SK-N-SH (cell line): ENCODE measurements at regions not wholly inside any gene's neighbourhood (a gene's known extent, or its start where the extent isn't known, plus 50 kb on each side); places are given as distances from the start of the nearest gene placed in this dataset.

Experiments used
- EZH2phosphoT487 ChIP-seq: fragments of 200-600 bp; sonication (generic); IDR thresholded peaks from 2 replicates; pipeline ENCODE4 v1.6.1; 2017; ENCODE audit warnings: low read depth, mixed run types, mild to moderate bottlenecking, antibody characterized with exemption, moderate library complexity, borderline replicate concordance
- NRF1 ChIP-seq: IDR thresholded peaks from 2 replicates; pipeline ENCODE4 v1.6.1; 2012; ENCODE audit warnings: low read depth, mild to moderate bottlenecking, low read length
- RAD21 ChIP-seq: IDR thresholded peaks from 2 replicates; pipeline ENCODE4 v1.6.1; 2012; ENCODE audit warnings: mild to moderate bottlenecking, low read length
- SMC3 ChIP-seq: IDR thresholded peaks from 2 replicates; pipeline ENCODE4 v1.6.1; 2012; ENCODE audit warnings: low read depth, low read length, improper control_type of control experiment
- YY1 ChIP-seq: IDR thresholded peaks from 2 replicates; pipeline ENCODE4 v1.4.0; 2012; ENCODE audit warnings: low read depth, mild to moderate bottlenecking
- TF ChIP-seq, protein P1 (sequence below): fragments of 200-600 bp; sonication (generic); IDR thresholded peaks from 2 replicates; pipeline ENCODE4 v1.6.1; 2017; ENCODE audit warnings: antibody characterized with exemption, mild to moderate bottlenecking, moderate library complexity
- TF ChIP-seq, protein P2 (sequence below): IDR thresholded peaks from 2 replicates; pipeline ENCODE4 v1.6.1; 2012; ENCODE audit warnings: mild to moderate bottlenecking, low read depth, low read length, moderate library complexity
- TF ChIP-seq, protein P3 (sequence below): IDR thresholded peaks from 2 replicates; pipeline ENCODE4; 2012

DNA sequence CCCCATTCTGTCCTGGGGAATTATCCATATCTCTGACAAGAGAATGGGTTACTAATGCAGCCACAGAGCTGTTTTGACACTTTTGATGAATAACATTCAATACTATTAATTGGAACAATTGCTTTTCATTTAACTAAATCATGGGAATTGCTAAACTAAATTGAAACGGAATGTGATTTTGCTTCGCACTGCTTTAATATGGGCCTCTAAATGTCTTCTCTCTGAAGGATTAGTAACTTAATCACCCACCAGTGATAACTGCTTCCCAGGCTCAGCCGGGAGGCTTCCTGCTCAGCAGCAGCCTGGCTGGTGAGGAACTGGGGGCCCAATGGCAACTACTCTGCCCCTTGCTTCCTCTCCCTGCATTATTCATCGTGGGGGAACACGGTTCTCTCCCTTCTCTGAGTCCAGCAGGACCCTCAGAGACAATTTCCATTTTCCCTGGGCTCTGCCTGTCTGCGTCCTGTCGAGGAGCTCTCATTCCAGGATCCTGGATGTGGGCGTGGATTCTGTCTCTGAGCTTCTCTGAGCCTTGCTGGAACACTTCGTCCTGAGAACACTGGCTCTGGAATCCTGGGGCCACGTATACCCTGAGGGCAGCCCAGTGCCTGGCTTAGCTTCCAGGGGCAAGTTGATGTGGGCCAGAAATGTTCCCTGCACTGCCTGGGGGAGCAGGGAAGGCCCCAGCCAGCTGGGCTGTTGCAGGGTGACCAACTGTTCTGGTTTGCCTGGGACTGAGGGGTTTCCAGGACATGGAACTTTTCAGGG is 308.9 kb downstream of the DHX35 start:
- TF ChIP-seq, protein P1, sequence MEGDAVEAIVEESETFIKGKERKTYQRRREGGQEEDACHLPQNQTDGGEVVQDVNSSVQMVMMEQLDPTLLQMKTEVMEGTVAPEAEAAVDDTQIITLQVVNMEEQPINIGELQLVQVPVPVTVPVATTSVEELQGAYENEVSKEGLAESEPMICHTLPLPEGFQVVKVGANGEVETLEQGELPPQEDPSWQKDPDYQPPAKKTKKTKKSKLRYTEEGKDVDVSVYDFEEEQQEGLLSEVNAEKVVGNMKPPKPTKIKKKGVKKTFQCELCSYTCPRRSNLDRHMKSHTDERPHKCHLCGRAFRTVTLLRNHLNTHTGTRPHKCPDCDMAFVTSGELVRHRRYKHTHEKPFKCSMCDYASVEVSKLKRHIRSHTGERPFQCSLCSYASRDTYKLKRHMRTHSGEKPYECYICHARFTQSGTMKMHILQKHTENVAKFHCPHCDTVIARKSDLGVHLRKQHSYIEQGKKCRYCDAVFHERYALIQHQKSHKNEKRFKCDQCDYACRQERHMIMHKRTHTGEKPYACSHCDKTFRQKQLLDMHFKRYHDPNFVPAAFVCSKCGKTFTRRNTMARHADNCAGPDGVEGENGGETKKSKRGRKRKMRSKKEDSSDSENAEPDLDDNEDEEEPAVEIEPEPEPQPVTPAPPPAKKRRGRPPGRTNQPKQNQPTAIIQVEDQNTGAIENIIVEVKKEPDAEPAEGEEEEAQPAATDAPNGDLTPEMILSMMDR = no peak
- TF ChIP-seq SMC3 (no peak), RAD21 (no peak), YY1 (no peak), EZH2phosphoT487 (no peak), NRF1 (no peak)
- TF ChIP-seq, protein P2, sequence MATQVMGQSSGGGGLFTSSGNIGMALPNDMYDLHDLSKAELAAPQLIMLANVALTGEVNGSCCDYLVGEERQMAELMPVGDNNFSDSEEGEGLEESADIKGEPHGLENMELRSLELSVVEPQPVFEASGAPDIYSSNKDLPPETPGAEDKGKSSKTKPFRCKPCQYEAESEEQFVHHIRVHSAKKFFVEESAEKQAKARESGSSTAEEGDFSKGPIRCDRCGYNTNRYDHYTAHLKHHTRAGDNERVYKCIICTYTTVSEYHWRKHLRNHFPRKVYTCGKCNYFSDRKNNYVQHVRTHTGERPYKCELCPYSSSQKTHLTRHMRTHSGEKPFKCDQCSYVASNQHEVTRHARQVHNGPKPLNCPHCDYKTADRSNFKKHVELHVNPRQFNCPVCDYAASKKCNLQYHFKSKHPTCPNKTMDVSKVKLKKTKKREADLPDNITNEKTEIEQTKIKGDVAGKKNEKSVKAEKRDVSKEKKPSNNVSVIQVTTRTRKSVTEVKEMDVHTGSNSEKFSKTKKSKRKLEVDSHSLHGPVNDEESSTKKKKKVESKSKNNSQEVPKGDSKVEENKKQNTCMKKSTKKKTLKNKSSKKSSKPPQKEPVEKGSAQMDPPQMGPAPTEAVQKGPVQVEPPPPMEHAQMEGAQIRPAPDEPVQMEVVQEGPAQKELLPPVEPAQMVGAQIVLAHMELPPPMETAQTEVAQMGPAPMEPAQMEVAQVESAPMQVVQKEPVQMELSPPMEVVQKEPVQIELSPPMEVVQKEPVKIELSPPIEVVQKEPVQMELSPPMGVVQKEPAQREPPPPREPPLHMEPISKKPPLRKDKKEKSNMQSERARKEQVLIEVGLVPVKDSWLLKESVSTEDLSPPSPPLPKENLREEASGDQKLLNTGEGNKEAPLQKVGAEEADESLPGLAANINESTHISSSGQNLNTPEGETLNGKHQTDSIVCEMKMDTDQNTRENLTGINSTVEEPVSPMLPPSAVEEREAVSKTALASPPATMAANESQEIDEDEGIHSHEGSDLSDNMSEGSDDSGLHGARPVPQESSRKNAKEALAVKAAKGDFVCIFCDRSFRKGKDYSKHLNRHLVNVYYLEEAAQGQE = no peak
- TF ChIP-seq, protein P3, sequence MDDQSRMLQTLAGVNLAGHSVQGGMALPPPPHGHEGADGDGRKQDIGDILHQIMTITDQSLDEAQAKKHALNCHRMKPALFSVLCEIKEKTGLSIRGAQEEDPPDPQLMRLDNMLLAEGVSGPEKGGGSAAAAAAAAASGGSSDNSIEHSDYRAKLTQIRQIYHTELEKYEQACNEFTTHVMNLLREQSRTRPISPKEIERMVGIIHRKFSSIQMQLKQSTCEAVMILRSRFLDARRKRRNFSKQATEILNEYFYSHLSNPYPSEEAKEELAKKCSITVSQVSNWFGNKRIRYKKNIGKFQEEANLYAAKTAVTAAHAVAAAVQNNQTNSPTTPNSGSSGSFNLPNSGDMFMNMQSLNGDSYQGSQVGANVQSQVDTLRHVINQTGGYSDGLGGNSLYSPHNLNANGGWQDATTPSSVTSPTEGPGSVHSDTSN = no peak
